HepG2 (cell line): ENCODE measurements at regions not wholly inside any gene's neighbourhood (a gene's known extent, or its start where the extent isn't known, plus 50 kb on each side); places are given as distances from the start of the nearest gene placed in this dataset.
"Not testable (repeated sequence)": the region's sequence is repeated elsewhere in the genome, so short reads cannot be mapped to it uniquely, and the experiment has no call there.

ENCODE experiments used
- ATAC-seq: fragments of 200-7000 bp; cut with Tn5 transposase; 3 replicates; pipeline ENCODE4 v1.9.1; 2020; ENCODE audit warnings: mild to moderate bottlenecking, moderate library complexity
- BruUV-seq: library from RNA; stranded (reverse); fragments of 400-500 nt; replicated peaks from 2 replicates; lab custom pipeline; 2021; lab: Mats Ljungman, UMichigan
- CTCF ChIA-PET: fragments of 300-600 bp; formaldehyde crosslinking; extraction: SDS; loops from one replicate; lab custom pipeline; 2021; ENCODE audit warnings: low total read pairs, inconsistent platforms, low intra/inter-chr PET ratio; lab: Yijun Ruan, JAX
- POLR2A ChIA-PET: fragments of 350-600 bp; sonication (Branson Sonifier 250); formaldehyde crosslinking; loops from one replicate; lab custom pipeline; 2020; ENCODE audit warnings: antibody characterized with exemption, inconsistent platforms; lab: Yijun Ruan, JAX
- DNase-seq: peaks from one replicate; pipeline ENCODE4 v3.0.0-alpha.2; 2015; ENCODE audit warnings: low spot score
- FAIRE-seq: peaks from 3 replicates; lab custom pipeline; 2011; peaks lifted over from hg19 to GRCh38; lab: Jason Lieb, UNC
- H2AFZ ChIP-seq: one replicate; pipeline ENCODE4 v1.6.1; 2011; ENCODE audit warnings: low read length, inconsistent platforms
- H3K27ac ChIP-seq: fragments of 300-600 bp; 3 replicates; pipeline ENCODE4 v1.8.0; 2011; ENCODE audit warnings: mixed run types, mild to moderate bottlenecking, mixed read lengths, low read length, inconsistent platforms; ENCODE audit not compliant: insufficient read depth; ENCODE audit errors: extremely low read length
- H3K27me3 ChIP-seq, 2 experiments: fragments of 200-600 bp in 1 of 2; 2 replicates in 1 of 2; 3 replicates in 1 of 2; pipeline versions ENCODE4 v1.6.0 to v1.8.0; 2011; ENCODE audit warnings: low read length in 2 of 2, mild to moderate bottlenecking in 2 of 2, moderate library complexity in 2 of 2, inconsistent platforms in 1 of 2; ENCODE audit not compliant: insufficient read depth in 2 of 2, control insufficient read depth in 1 of 2
- H3K36me3 ChIP-seq, 2 experiments: fragments of 200-600 bp in 1 of 2; replicated peaks in 1 of 2; 2 replicates in 1 of 2; 3 replicates in 1 of 2; pipeline versions ENCODE4 v1.5.1 to v1.8.0; 2011; ENCODE audit warnings: low read length in 2 of 2, inconsistent platforms in 1 of 2; ENCODE audit not compliant: insufficient read depth in 2 of 2, control insufficient read depth in 1 of 2
- H3K4me1 ChIP-seq: 2 replicates; pipeline ENCODE4 v1.5.1; 2012; ENCODE audit warnings: low read length, inconsistent platforms; ENCODE audit not compliant: insufficient read depth
- H3K4me2 ChIP-seq: 2 replicates; pipeline ENCODE4 v1.6.0; 2011; ENCODE audit warnings: low read depth, low read length, inconsistent platforms
- H3K4me3 ChIP-seq, 3 experiments: fragments of 200-600 bp in 1 of 3; sonication (generic), shearing (Covaris generic) in 1 of 3; replicated peaks in 1 of 3; 2 replicates each; pipeline ENCODE4 v1.5.1; 2011 to 2016; ENCODE audit warnings: low read length in 3 of 3, inconsistent platforms in 2 of 3, low read depth in 2 of 3, mild to moderate bottlenecking in 2 of 3, control low read depth in 1 of 3, mixed read lengths in 1 of 3; ENCODE audit not compliant: insufficient read depth in 1 of 3
- H3K79me2 ChIP-seq: one replicate; pipeline ENCODE4 v1.6.1; 2011; ENCODE audit warnings: low read length, inconsistent platforms; ENCODE audit not compliant: insufficient read depth
- H3K9ac ChIP-seq: 2 replicates; pipeline ENCODE4 v1.6.0; 2011; ENCODE audit warnings: mild to moderate bottlenecking, low read depth, low read length, inconsistent platforms; ENCODE audit not compliant: insufficient read depth
- H3K9me3 ChIP-seq: 2 replicates; pipeline ENCODE4 v1.5.1; 2012; ENCODE audit warnings: mild to moderate bottlenecking, low read length
- H4K20me1 ChIP-seq: 2 replicates; pipeline ENCODE4 v1.6.0; 2011; ENCODE audit warnings: inconsistent platforms, mild to moderate bottlenecking, low read length, moderate library complexity; ENCODE audit not compliant: insufficient read depth
- LBX2 ChIP-seq: sonication (generic); formaldehyde crosslinking; IDR thresholded peaks from 2 replicates; pipeline ENCODE4 v1.5.0; 2020; ENCODE audit warnings: missing genetic modification reagents, mild to moderate bottlenecking, borderline replicate concordance
- ZNF281 ChIP-seq: sonication (generic); formaldehyde crosslinking; IDR thresholded peaks from 2 replicates; pipeline ENCODE4 v1.4.0; 2020; ENCODE audit warnings: missing genetic modification reagents, borderline replicate concordance
- ZNF691 ChIP-seq: sonication (generic); formaldehyde crosslinking; IDR thresholded peaks from 2 replicates; pipeline ENCODE4 v1.4.0; 2020; ENCODE audit warnings: missing genetic modification reagents, low read depth, mild to moderate bottlenecking, borderline replicate concordance
- WGBS: methylation state at CpG from one replicate; pipeline ENCODE4 v1.1.6; 2017; ENCODE audit warnings: low lambda C conversion rate; 5-methylcytosine and 5-hydroxymethylcytosine counted together
- in situ Hi-C: cut with HindIII; loops from 2 replicates; pipeline ENCODE4 v1.10.0; 2017; ENCODE audit warnings: low pct_unique_long_range_greater_than_20kb; ENCODE audit not compliant: extremely low pct_ligation_motif_present
- intact Hi-C: fragments of 100-400 bp; cut with micrococcal nuclease; formaldehyde crosslinking; loops from one replicate; pipeline ENCODE4 v1.10.0; 2022; ENCODE audit not compliant: unreplicated experiment

- Histone ChIP-seq H3K9me3 (peaks cover 17% of the 10 kb centered on the region), H3K4me2 (peak overlapping the region; percentile 12; the same call in 1 of the 2 replicates)
- WGBS: no CpG with 5 or more reads among the region's 9 CpGs
- BruUV-seq, in situ Hi-C loops, ATAC-seq, POLR2A ChIA-PET, H3K36me3 ChIP-seq, H3K79me2 ChIP-seq, H4K20me1 ChIP-seq, H3K27me3 ChIP-seq, H3K27ac ChIP-seq, H2AFZ ChIP-seq, DNase-seq, H3K4me3 ChIP-seq, H3K9ac ChIP-seq, FAIRE-seq, CTCF ChIA-PET, intact Hi-C loops, H3K4me1 ChIP-seq: not testable (repeated sequence)
- TF ChIP-seq ZNF281 (CRISPR knock-in tag): peak; percentile 59; the same call in 1 of the 2 replicates
Measured at GRCh38 chr3:35454819-35455218, 184.5 kb upstream of the ARPP21 start.

GRCh38 chr3:35473956-35474355 is 165.4 kb upstream of the ARPP21 start:
- H3K27ac ChIP-seq: no peak overlapping the region
- FAIRE-seq (no peak), DNase-seq (no peak), ATAC-seq (no peak)
- POLR2A ChIA-PET: no interaction called here
- no peaks in the 10 kb centered on the region for H3K27me3 ChIP-seq
- no peaks in the 10 kb centered on the region for H3K79me2 ChIP-seq
- H3K9me3 ChIP-seq: no peaks in the 10 kb centered on the region
- no peak overlapping the region for H3K4me2 ChIP-seq
- no peaks in the 10 kb centered on the region for H4K20me1 ChIP-seq
- intact Hi-C loops: no loop called here
- no peak for TF ChIP-seq LBX2
- no peak for TF ChIP-seq ZNF691 (CRISPR knock-in tag)
- in situ Hi-C loops: no loop called here
- H3K4me3 ChIP-seq: no peak overlapping the region
- no peak overlapping the region for H2AFZ ChIP-seq
- H3K9ac ChIP-seq: no peak overlapping the region
- no peaks in the 10 kb centered on the region for H3K36me3 ChIP-seq
- WGBS: 0% methylated on average over 1 of the region's 1 CpG
- CTCF ChIA-PET: no interaction called here
- no peaks in the 10 kb centered on the region for H3K4me1 ChIP-seq
- no TSS peak for BruUV-seq

GRCh38 chr3:35482566-35482965 is 156.8 kb upstream of the ARPP21 start:
- in situ Hi-C loops, H3K4me2 ChIP-seq, BruUV-seq, FAIRE-seq, H3K9me3 ChIP-seq, POLR2A ChIA-PET, H3K79me2 ChIP-seq, H3K27ac ChIP-seq, H3K4me1 ChIP-seq, CTCF ChIA-PET, DNase-seq, H4K20me1 ChIP-seq, ATAC-seq, H3K36me3 ChIP-seq, H3K27me3 ChIP-seq, intact Hi-C loops, H3K9ac ChIP-seq, H2AFZ ChIP-seq, H3K4me3 ChIP-seq: not testable (repeated sequence)
- 7% methylated on average over 3 of the region's 4 CpGs for WGBS
